HUES48 (cell line): ENCODE measurements at regions not wholly inside any gene's neighbourhood (a gene's known extent, or its start where the extent isn't known, plus 50 kb on each side); places are given as distances from the start of the nearest gene placed in this dataset.
"Not testable (repeated sequence)": the region's sequence is repeated elsewhere in the genome, so short reads cannot be mapped to it uniquely, and the experiment has no call there.

Source experiments
- H3K27ac ChIP-seq: one replicate; pipeline ENCODE4 v1.7.0; 2013; ENCODE audit warnings: low read depth, low read length, inconsistent platforms
- H3K27me3 ChIP-seq: 2 replicates; pipeline ENCODE4 v1.6.1; 2013; ENCODE audit warnings: mild to moderate bottlenecking, low read length; ENCODE audit not compliant: control insufficient read depth, insufficient read depth
- H3K36me3 ChIP-seq: 2 replicates; pipeline ENCODE4 v1.6.1; 2013; ENCODE audit warnings: low read length; ENCODE audit not compliant: control insufficient read depth, insufficient read depth
- H3K4me1 ChIP-seq: 2 replicates; pipeline ENCODE4 v1.6.1; 2013; ENCODE audit warnings: mild to moderate bottlenecking, low read length; ENCODE audit not compliant: control insufficient read depth, insufficient read depth
- H3K4me3 ChIP-seq: 2 replicates; pipeline ENCODE4 v1.5.1; 2013; ENCODE audit warnings: mild to moderate bottlenecking, low read depth, low read length
- H3K9ac ChIP-seq: 2 replicates; pipeline ENCODE4 v1.6.1; 2013; ENCODE audit warnings: mild to moderate bottlenecking, low read depth, low read length, moderate library complexity
- H3K9me3 ChIP-seq: 2 replicates; pipeline ENCODE4 v1.6.1; 2013; ENCODE audit warnings: low read length; ENCODE audit not compliant: control insufficient read depth, insufficient read depth

GRCh38 chr17:63275971-63276745 is 169.9 kb downstream of the CYB561 start:
- Histone ChIP-seq H3K4me1 (peaks cover 12% of the 10 kb centered on the region; the same call in 1 of the 2 replicates), H3K27ac (no peak overlapping the region), H3K36me3 (no peaks in the 10 kb centered on the region), H3K27me3 (no peaks in the 10 kb centered on the region), H3K9ac (no peak overlapping the region), H3K4me3 (no peak overlapping the region), H3K9me3 (no peaks in the 10 kb centered on the region)

- Histone ChIP-seq H3K4me3 (no peak overlapping the region), H3K4me1 (peaks cover 12% of the 10 kb centered on the region; the same call in 1 of the 2 replicates), H3K27ac (no peak overlapping the region), H3K9me3 (no peaks in the 10 kb centered on the region), H3K36me3 (no peaks in the 10 kb centered on the region), H3K27me3 (no peaks in the 10 kb centered on the region), H3K9ac (no peak overlapping the region)
Observed at GRCh38 chr17:63276821-63277220, 169.3 kb downstream of the CYB561 start.

DNA sequence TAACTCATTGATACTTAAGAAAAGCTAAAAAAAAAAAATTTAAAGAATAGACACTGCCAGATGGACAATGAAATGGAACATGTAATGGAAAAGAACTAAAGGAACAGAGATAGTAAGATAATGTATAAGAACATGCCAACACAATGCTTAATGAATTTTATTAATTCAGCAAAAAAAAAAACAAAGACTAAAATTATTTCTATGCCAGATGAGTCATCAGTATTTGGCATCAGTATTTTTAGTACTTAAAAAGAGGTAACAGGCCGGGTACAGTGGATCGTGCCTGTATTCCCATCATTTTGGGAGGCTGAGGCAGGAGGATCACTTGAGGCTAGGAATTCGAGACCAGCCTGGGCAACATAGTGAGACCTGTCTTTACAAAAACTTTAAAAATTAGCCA is 168.5 kb downstream of the CYB561 start:
- peaks cover 12% of the 10 kb centered on the region; the same call in 1 of the 2 replicates for H3K4me1 ChIP-seq
- no peaks in the 10 kb centered on the region for H3K36me3 ChIP-seq
- H3K27ac ChIP-seq, result no peak overlapping the region
- no peaks in the 10 kb centered on the region for H3K9me3 ChIP-seq
- H3K9ac ChIP-seq, result no peak overlapping the region
- no peaks in the 10 kb centered on the region for H3K27me3 ChIP-seq
- no peak overlapping the region for H3K4me3 ChIP-seq

GRCh38 chr17:63278728-63279442 is 167.2 kb downstream of the CYB561 start:
- no peaks in the 10 kb centered on the region for H3K36me3 ChIP-seq
- H3K27ac ChIP-seq, result no peak overlapping the region
- peaks cover 3% of the 10 kb centered on the region; the same call in 1 of the 2 replicates for H3K9me3 ChIP-seq
- H3K4me3 ChIP-seq, result no peak overlapping the region
- no peak overlapping the region for H3K9ac ChIP-seq
- H3K27me3 ChIP-seq, result no peaks in the 10 kb centered on the region
- peaks cover 6% of the 10 kb centered on the region; the same call in 1 of the 2 replicates for H3K4me1 ChIP-seq

DNA sequence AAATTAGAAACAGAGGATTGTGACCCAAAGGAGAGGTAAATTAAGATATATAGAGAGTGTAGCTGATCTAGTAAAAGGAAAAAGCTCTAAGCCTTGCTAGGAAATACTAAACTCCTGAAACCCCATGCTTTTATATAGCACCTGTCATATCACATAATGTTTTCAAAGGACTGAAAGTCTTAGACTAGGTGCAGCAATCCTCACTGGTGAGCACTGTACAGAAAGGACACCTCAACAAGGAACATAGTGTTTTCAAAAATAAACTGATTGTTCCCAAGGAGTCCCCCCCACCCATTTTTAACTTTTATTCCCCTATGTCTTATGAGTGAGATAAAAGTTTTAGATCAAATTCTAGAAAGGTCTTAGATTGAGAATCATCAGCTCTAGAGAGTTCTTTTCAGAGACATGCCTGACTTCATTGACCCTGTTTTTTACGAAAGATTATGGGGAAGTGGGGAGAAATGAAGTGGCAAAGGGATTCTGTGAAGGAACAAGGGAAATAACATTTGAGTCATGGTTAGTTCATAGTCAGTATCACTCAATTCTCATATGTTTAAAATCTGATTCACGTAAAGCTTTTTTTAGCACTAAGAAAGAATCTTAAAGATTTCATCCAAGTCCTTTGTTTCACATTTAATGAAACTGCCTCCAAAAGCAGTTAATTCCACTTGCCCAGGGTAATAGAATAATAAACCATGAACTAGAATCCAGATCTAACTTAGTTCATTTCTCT is 166.4 kb downstream of the CYB561 start:
- H3K4me3 ChIP-seq, result no peak overlapping the region
- H3K27ac ChIP-seq, result no peak overlapping the region
- peaks cover 6% of the 10 kb centered on the region; the same call in 1 of the 2 replicates for H3K4me1 ChIP-seq
- H3K27me3 ChIP-seq, result no peaks in the 10 kb centered on the region
- peaks cover 3% of the 10 kb centered on the region; the same call in 1 of the 2 replicates for H3K9me3 ChIP-seq
- H3K36me3 ChIP-seq, result no peaks in the 10 kb centered on the region
- H3K9ac ChIP-seq, result no peak overlapping the region

- no peak overlapping the region for H3K9ac ChIP-seq
- H3K4me1 ChIP-seq, result no peaks in the 10 kb centered on the region
- H3K4me3 ChIP-seq, result no peak overlapping the region
- H3K9me3 ChIP-seq, result peaks cover 16% of the 10 kb centered on the region
- H3K36me3 ChIP-seq, result no peaks in the 10 kb centered on the region
- no peaks in the 10 kb centered on the region for H3K27me3 ChIP-seq
- H3K27ac ChIP-seq, result no peak overlapping the region
Observed at GRCh38 chr17:63282455-63282854, 163.7 kb downstream of the CYB561 start.

- Histone ChIP-seq H3K27ac (no peak overlapping the region), H3K36me3 (no peaks in the 10 kb centered on the region), H3K4me1 (peaks cover 11% of the 10 kb centered on the region), H3K4me3 (no peak overlapping the region), H3K27me3 (no peaks in the 10 kb centered on the region), H3K9me3 (peaks cover 16% of the 10 kb centered on the region), H3K9ac (no peak overlapping the region)
Observed at GRCh38 chr17:63285551-63285950, 160.6 kb downstream of the CYB561 start.

- Histone ChIP-seq H3K4me3 (no peak overlapping the region), H3K27me3 (no peaks in the 10 kb centered on the region), H3K36me3 (no peaks in the 10 kb centered on the region), H3K4me1 (peaks cover 18% of the 10 kb centered on the region), H3K27ac (no peak overlapping the region), H3K9me3 (peaks cover 16% of the 10 kb centered on the region), H3K9ac (no peak overlapping the region)
Observed at GRCh38 chr17:63286254-63286653, 159.9 kb downstream of the CYB561 start.

DNA sequence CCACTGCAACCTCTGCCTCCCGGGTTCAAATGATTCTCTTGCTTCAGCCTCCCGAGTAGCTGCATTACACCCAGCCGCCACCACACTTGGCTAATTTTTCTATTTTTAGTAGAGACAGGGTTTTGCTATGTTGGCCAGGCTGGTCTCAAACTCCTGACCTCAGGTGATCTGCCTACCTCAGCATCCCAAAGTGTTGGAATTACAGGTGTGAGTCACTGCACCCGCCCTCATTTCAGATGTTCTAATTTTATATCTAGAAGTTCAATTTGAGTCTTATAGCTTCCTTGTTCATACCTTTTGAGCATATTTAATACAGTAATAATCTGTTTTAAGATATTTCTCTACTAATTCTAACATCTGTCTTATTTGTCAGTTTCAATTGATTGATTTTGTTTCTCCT is 159.1 kb downstream of the CYB561 start:
- H3K4me3 ChIP-seq, H3K36me3 ChIP-seq, H3K9ac ChIP-seq, H3K27me3 ChIP-seq, H3K27ac ChIP-seq: not testable (repeated sequence)
- Histone ChIP-seq H3K4me1 (peaks cover 24% of the 10 kb centered on the region), H3K9me3 (peaks cover 16% of the 10 kb centered on the region)

DNA sequence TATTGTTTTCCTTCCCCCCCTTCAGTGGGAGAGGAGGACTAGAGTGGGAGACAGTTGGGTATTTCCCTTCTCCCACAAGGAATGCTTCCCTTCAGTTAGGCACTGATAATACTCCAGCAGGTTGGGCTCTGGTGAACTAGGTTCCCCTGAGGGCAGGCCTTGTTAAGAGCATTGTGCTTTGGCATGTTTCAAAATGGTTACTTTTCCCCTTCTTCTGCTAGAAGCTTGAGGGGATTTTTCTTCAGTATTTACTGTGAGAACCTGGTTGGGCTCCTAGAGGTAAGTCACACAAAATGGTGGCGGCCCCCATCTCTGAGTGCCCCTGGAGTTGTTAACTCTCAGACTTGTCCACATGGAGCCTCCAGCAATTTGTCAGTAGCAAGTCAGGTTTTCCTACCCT is 156.2 kb downstream of the CYB561 start:
- Histone ChIP-seq H3K4me3 (no peak overlapping the region), H3K27ac (no peak overlapping the region), H3K4me1 (peaks cover 30% of the 10 kb centered on the region), H3K27me3 (no peaks in the 10 kb centered on the region), H3K9me3 (peaks cover 14% of the 10 kb centered on the region), H3K36me3 (no peaks in the 10 kb centered on the region), H3K9ac (no peak overlapping the region; the same call in 1 of the 2 replicates)
